Neural progenitor cell (in vitro differentiated cells): ENCODE measurements at regions not wholly inside any gene's neighbourhood (a gene's known extent, or its start where the extent isn't known, plus 50 kb on each side); places are given as distances from the start of the nearest gene placed in this dataset.
"Not testable (repeated sequence)": the region's sequence is repeated elsewhere in the genome, so short reads cannot be mapped to it uniquely, and the experiment has no call there.

Experiments used
- DNase-seq: peaks from one replicate; pipeline ENCODE4 v3.0.0-alpha.2; 2016; ENCODE audit warnings: low spot score
- H2AFZ ChIP-seq: fragments of 200-600 bp; sonication (generic); replicated peaks from 2 replicates; pipeline ENCODE4 v1.6.1; 2016; ENCODE audit warnings: antibody characterized with exemption
- H3F3A ChIP-seq: fragments of 200-600 bp; sonication (generic); 2 replicates; pipeline ENCODE4 v1.6.1; 2016; ENCODE audit warnings: antibody characterized with exemption, low read depth
- H3K27ac ChIP-seq: fragments of 200-600 bp; sonication (generic); 2 replicates; pipeline ENCODE4 v1.5.1; 2016; ENCODE audit warnings: mild to moderate bottlenecking
- H3K27me3 ChIP-seq: fragments of 200-600 bp; sonication (generic); 2 replicates; pipeline ENCODE4 v1.6.1; 2016; ENCODE audit warnings: mild to moderate bottlenecking, moderate library complexity
- H3K36me3 ChIP-seq: fragments of 200-600 bp; sonication (generic); 2 replicates; pipeline ENCODE4 v1.5.1; 2016
- H3K4me1 ChIP-seq: fragments of 200-600 bp; sonication (generic); 2 replicates; pipeline ENCODE4 v1.6.1; 2016; ENCODE audit warnings: mixed run types
- H3K4me2 ChIP-seq: fragments of 200-600 bp; sonication (generic); 2 replicates; pipeline ENCODE4 v1.6.1; 2016
- H3K4me3 ChIP-seq: fragments of 200-600 bp; sonication (generic); 2 replicates; pipeline ENCODE4 v1.5.1; 2016
- H3K79me2 ChIP-seq: fragments of 200-600 bp; sonication (generic); 2 replicates; pipeline ENCODE4 v1.6.1; 2016; ENCODE audit warnings: low read depth
- H3K9ac ChIP-seq: fragments of 200-600 bp; sonication (generic); 2 replicates; pipeline ENCODE4 v1.6.1; 2016
- H3K9me3 ChIP-seq: fragments of 200-600 bp; sonication (generic); 2 replicates; pipeline ENCODE4 v1.5.1; 2016; ENCODE audit warnings: low read depth
- H4K20me1 ChIP-seq: fragments of 200-600 bp; sonication (generic); 2 replicates; pipeline ENCODE4 v1.6.1; 2016; ENCODE audit warnings: low read depth
- H3K27ac Mint-ChIP-seq: 3 replicates; pipeline ENCODE4 v1.8.0; 2021; ENCODE audit warnings: mixed read lengths
- H3K27me3 Mint-ChIP-seq: 2 replicates; pipeline ENCODE4 v1.8.0; 2022; ENCODE audit warnings: low read depth, mild to moderate bottlenecking, inconsistent platforms, moderate library complexity, mixed read lengths; ENCODE audit not compliant: insufficient read depth
- H3K36me3 Mint-ChIP-seq: 3 replicates; pipeline ENCODE4 v1.8.0; 2021; ENCODE audit warnings: mixed read lengths
- H3K4me1 Mint-ChIP-seq: 3 replicates; pipeline ENCODE4 v1.8.0; 2021; ENCODE audit warnings: mixed read lengths
- H3K4me3 Mint-ChIP-seq: 3 replicates; pipeline ENCODE4 v1.8.0; 2021; ENCODE audit warnings: mild to moderate bottlenecking, moderate library complexity, mixed read lengths
- H3K9me3 Mint-ChIP-seq: 3 replicates; pipeline ENCODE4 v1.8.0; 2020; ENCODE audit warnings: mixed read lengths
- EZH2 ChIP-seq: fragments of 200-600 bp; sonication (generic); IDR thresholded peaks from 2 replicates; pipeline ENCODE4 v1.6.1; 2017; ENCODE audit warnings: antibody characterized with exemption, mild to moderate bottlenecking, moderate library complexity
- EZH2phosphoT487 ChIP-seq: fragments of 200-600 bp; sonication (generic); IDR thresholded peaks from 2 replicates; pipeline ENCODE4 v1.6.1; 2017; ENCODE audit warnings: antibody characterized with exemption
- TF ChIP-seq, protein P1 (sequence below): fragments of 200-600 bp; sonication (generic); IDR thresholded peaks from 2 replicates; pipeline ENCODE4 v1.5.1; 2017; ENCODE audit warnings: antibody characterized with exemption, mild to moderate bottlenecking

DNA sequence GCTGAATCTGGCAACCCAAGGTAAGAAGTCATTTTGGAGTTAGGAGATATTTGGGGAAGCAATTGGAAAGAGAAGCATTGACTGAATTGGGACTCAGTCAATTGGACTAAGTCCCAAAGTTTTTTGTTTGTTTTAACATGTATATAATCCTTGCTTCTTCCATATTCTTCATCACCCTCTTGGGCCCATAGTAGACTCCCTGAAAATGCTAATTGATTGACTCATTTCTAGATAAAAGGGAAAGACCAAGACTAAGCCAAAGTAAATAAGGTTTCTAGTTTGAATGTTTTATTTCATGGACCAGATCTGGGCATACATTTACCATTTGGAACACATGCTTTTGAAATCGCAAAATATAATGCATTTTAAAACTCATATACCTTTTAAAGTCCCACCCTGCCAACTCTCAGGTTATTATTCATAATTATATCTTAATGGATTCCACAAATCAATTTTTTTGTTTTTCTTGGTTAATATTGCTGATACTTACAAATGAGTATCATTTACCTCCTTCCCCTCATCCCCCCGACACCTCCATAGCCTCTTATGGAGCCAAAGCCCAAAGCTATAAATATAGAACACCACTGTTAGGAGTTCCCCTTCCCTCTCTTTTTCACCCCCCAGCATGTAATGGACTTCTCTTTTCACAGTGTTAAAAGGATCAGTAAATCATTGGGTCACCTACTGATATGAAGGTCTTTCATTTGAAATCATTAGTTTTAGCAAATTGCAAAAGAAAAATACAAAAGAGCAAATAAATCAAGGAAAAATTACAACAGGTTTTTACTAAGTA is 674.0 kb upstream of the SOX9 start:
- Histone ChIP-seq H3K4me3 (no peak overlapping the region), H3K9me3 (no peaks in the 10 kb centered on the region), H3K27ac (no peak overlapping the region), H3K9ac (no peak overlapping the region), H2AFZ (no peak overlapping the region), H4K20me1 (no peaks in the 10 kb centered on the region), H3F3A (no peaks in the 10 kb centered on the region), H3K27me3 (no peaks in the 10 kb centered on the region), H3K79me2 (no peaks in the 10 kb centered on the region), H3K4me1 (peaks cover 6% of the 10 kb centered on the region), H3K36me3 (no peaks in the 10 kb centered on the region), H3K4me2 (no peak overlapping the region)
- Mint-ChIP-seq H3K36me3 (no peaks in the 10 kb centered on the region), H3K27ac (no peak overlapping the region), H3K27me3 (no peaks in the 10 kb centered on the region), H3K4me3 (no peak overlapping the region), H3K4me1 (peaks cover 24% of the 10 kb centered on the region), H3K9me3 (no peaks in the 10 kb centered on the region)
- no peak for DNase-seq
- no peak for TF ChIP-seq EZH2
- TF ChIP-seq, protein P1, sequence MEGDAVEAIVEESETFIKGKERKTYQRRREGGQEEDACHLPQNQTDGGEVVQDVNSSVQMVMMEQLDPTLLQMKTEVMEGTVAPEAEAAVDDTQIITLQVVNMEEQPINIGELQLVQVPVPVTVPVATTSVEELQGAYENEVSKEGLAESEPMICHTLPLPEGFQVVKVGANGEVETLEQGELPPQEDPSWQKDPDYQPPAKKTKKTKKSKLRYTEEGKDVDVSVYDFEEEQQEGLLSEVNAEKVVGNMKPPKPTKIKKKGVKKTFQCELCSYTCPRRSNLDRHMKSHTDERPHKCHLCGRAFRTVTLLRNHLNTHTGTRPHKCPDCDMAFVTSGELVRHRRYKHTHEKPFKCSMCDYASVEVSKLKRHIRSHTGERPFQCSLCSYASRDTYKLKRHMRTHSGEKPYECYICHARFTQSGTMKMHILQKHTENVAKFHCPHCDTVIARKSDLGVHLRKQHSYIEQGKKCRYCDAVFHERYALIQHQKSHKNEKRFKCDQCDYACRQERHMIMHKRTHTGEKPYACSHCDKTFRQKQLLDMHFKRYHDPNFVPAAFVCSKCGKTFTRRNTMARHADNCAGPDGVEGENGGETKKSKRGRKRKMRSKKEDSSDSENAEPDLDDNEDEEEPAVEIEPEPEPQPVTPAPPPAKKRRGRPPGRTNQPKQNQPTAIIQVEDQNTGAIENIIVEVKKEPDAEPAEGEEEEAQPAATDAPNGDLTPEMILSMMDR = no peak
- no peak for TF ChIP-seq EZH2phosphoT487

DNA sequence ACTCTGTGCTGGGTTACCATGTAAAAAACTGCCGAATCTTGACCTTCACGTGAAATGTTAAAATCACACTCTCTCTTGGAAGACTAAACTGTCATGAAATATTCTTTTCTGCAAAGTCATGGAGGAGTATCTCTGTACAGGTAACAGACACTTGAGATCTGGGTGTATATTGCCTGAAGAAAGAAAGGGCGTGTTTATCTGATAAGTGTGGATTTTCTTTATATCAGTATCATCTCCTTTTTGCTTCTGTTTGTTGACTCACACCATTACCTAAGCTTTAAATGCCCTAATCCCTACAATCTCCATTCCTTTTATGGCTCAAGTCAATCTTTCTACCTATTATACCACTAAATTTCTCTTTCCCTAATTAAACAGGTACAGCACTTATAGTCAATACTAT is 673.2 kb upstream of the SOX9 start:
- Mint-ChIP-seq H3K36me3 (no peaks in the 10 kb centered on the region), H3K27ac (no peak overlapping the region), H3K4me3 (no peak overlapping the region), H3K9me3 (no peaks in the 10 kb centered on the region), H3K27me3 (no peaks in the 10 kb centered on the region), H3K4me1 (peaks cover 24% of the 10 kb centered on the region)
- no peaks in the 10 kb centered on the region for H3F3A ChIP-seq
- no peaks in the 10 kb centered on the region for H3K9me3 ChIP-seq
- no peak overlapping the region for H2AFZ ChIP-seq
- H4K20me1 ChIP-seq = no peaks in the 10 kb centered on the region
- H3K79me2 ChIP-seq = no peaks in the 10 kb centered on the region
- H3K4me3 ChIP-seq = no peak overlapping the region
- H3K36me3 ChIP-seq = no peaks in the 10 kb centered on the region
- no peaks in the 10 kb centered on the region for H3K27me3 ChIP-seq
- no peak overlapping the region for H3K4me2 ChIP-seq
- peaks cover 6% of the 10 kb centered on the region for H3K4me1 ChIP-seq
- TF ChIP-seq, protein P1 = no peak
- TF ChIP-seq EZH2phosphoT487 (no peak), EZH2 (no peak)
- H3K9ac ChIP-seq = no peak overlapping the region
- DNase-seq = no peak
- H3K27ac ChIP-seq = no peak overlapping the region

DNA sequence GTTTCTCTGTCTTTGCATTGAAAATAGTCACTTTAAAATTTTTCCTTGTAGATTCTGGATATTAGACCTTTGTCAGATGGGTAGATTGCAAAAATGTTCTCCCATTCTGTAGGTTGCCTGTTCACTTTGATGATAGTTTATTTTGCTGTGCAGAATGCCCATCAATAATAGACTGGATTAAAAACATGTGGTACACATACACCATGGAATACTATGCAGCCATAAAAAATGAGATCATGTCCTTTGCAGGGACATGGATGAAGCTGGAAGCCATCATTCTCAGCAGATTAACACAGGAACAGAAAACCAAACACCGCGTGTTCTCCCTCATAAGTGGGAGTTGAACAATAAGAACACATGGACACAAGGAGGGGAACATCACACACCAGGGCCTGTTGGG is 670.2 kb upstream of the SOX9 start:
- not testable (repeated sequence) for H3K4me2 ChIP-seq, H3K9me3 Mint-ChIP-seq, DNase-seq, H3K4me1 ChIP-seq, H3K27ac Mint-ChIP-seq, H3K79me2 ChIP-seq, H3K27ac ChIP-seq, H3K4me3 Mint-ChIP-seq, H3K9me3 ChIP-seq, H4K20me1 ChIP-seq, H3K27me3 Mint-ChIP-seq, H3K36me3 Mint-ChIP-seq, H2AFZ ChIP-seq, H3K27me3 ChIP-seq, H3K36me3 ChIP-seq, H3K9ac ChIP-seq, H3F3A ChIP-seq, H3K4me3 ChIP-seq
- peaks cover 24% of the 10 kb centered on the region for H3K4me1 Mint-ChIP-seq

DNA sequence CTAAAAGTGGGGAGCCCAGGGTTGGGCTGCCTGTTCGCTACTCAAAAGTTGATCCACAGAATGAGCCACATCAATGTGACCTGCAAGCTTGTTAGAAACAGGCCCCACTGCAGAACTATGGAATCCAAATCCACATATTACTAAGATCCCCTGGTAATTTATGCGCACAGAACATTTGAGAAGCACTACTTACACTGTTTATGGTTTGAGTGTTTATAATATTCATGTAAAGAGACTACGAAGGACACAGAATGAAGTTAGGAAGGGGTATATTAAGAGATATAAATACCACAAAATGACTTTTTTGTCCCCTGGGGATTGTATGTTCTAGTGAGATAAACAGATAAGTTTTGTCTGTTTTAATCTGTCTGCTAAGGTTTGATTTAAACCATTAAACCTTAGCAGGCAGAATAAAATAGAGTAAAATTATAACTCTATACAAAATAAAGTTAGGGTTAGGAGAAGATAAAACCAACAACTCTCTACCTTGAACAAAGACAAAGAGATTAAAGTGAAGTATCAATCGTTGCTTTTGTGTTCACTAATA is 666.9 kb upstream of the SOX9 start:
- Histone ChIP-seq H3F3A (no peaks in the 10 kb centered on the region), H3K4me3 (no peak overlapping the region), H3K9ac (no peak overlapping the region), H4K20me1 (no peaks in the 10 kb centered on the region), H3K27ac (no peak overlapping the region), H3K36me3 (no peaks in the 10 kb centered on the region), H3K79me2 (no peaks in the 10 kb centered on the region), H3K4me2 (no peak overlapping the region), H2AFZ (no peak overlapping the region), H3K9me3 (no peaks in the 10 kb centered on the region), H3K27me3 (no peaks in the 10 kb centered on the region), H3K4me1 (no peaks in the 10 kb centered on the region)
- Mint-ChIP-seq H3K9me3 (no peaks in the 10 kb centered on the region), H3K36me3 (no peaks in the 10 kb centered on the region), H3K4me3 (no peak overlapping the region), H3K27ac (no peak overlapping the region), H3K27me3 (no peaks in the 10 kb centered on the region), H3K4me1 (peaks cover 6% of the 10 kb centered on the region)
- TF ChIP-seq EZH2phosphoT487 (no peak), EZH2 (no peak)
- TF ChIP-seq, protein P1 = no peak
- no peak for DNase-seq
